GM12892 (cell line): ENCODE measurements at regions not wholly inside any gene's neighbourhood (a gene's known extent, or its start where the extent isn't known, plus 50 kb on each side); places are given as distances from the start of the nearest gene placed in this dataset.

Experiments used
- DNase-seq: peaks from one replicate; pipeline ENCODE4 v3.0.0; 2011; ENCODE audit not compliant: insufficient read length
- FAIRE-seq: peaks from 2 replicates; lab custom pipeline; 2011; peaks lifted over from hg19 to GRCh38; lab: Jason Lieb, UNC
- POLR2A ChIP-seq: IDR thresholded peaks from 2 replicates; pipeline ENCODE4 v1.6.1; 2011; ENCODE audit warnings: low read depth, low read length, control low read depth
- POLR2AphosphoS5 ChIP-seq: IDR thresholded peaks from 2 replicates; pipeline ENCODE4 v1.6.1; 2011; ENCODE audit warnings: low read depth, low read length, control low read depth
- TAF1 ChIP-seq: IDR thresholded peaks from 2 replicates; pipeline ENCODE4 v1.6.1; 2011; ENCODE audit warnings: low read depth, mild to moderate bottlenecking, control low read depth, low read length, borderline replicate concordance

GRCh38 chr10:120369856-120370276 lies 87.2 kb upstream of the PLPP4 start:
- FAIRE-seq (no peak), DNase-seq (no peak)
- TF ChIP-seq POLR2AphosphoS5, result no peak
- no peak for TF ChIP-seq POLR2A
- TF ChIP-seq TAF1, result no peak

GRCh38 chr10:120371856-120372255 lies 85.2 kb upstream of the PLPP4 start:
- no peak for FAIRE-seq
- TF ChIP-seq POLR2A (no peak), TAF1 (no peak), POLR2AphosphoS5 (no peak)

GRCh38 chr10:120372917-120373316 lies 84.1 kb upstream of the PLPP4 start:
- FAIRE-seq (no peak), DNase-seq (no peak)
- TF ChIP-seq POLR2A (no peak), POLR2AphosphoS5 (no peak), TAF1 (no peak)

More at GRCh38 chr10:120371856-120372255, 85.2 kb upstream of the PLPP4 start:
- DNase-seq, result no peak

- FAIRE-seq (no peak), DNase-seq (no peak)
- TF ChIP-seq POLR2A (no peak), TAF1 (no peak), POLR2AphosphoS5 (no peak)
These were observed 81.4 kb upstream of the PLPP4 start for GRCh38 chr10:120375666-120376065.

- FAIRE-seq, result no peak
- no peak for DNase-seq
- TF ChIP-seq POLR2AphosphoS5 (no peak), TAF1 (no peak), POLR2A (no peak)
These were observed 75.1 kb upstream of the PLPP4 start for GRCh38 chr10:120381931-120382330.

GRCh38 chr10:120382360-120382759 lies 74.7 kb upstream of the PLPP4 start:
- TF ChIP-seq POLR2AphosphoS5 (no peak), POLR2A (no peak), TAF1 (no peak)
- FAIRE-seq, result no peak
- no peak for DNase-seq

- no peak for DNase-seq
- no peak for FAIRE-seq
- TF ChIP-seq TAF1 (no peak), POLR2A (no peak), POLR2AphosphoS5 (no peak)
These were observed 71.0 kb upstream of the PLPP4 start for GRCh38 chr10:120385992-120386391.

- TF ChIP-seq POLR2A, result no peak
- no peak for TF ChIP-seq TAF1
- no peak for TF ChIP-seq POLR2AphosphoS5
- DNase-seq, result no peak
- FAIRE-seq, result no peak
These were observed 70.1 kb upstream of the PLPP4 start for GRCh38 chr10:120386896-120387295.

GRCh38 chr10:120387326-120387725 lies 69.7 kb upstream of the PLPP4 start:
- TF ChIP-seq POLR2A (no peak), POLR2AphosphoS5 (no peak), TAF1 (no peak)
- FAIRE-seq (no peak), DNase-seq (no peak)

- no peak for FAIRE-seq
- no peak for DNase-seq
- TF ChIP-seq POLR2A (no peak), TAF1 (no peak), POLR2AphosphoS5 (no peak)
These were observed 64.8 kb upstream of the PLPP4 start for GRCh38 chr10:120392245-120392644.

- DNase-seq (no peak), FAIRE-seq (no peak)
- no peak for TF ChIP-seq POLR2AphosphoS5
- TF ChIP-seq POLR2A, result no peak
- no peak for TF ChIP-seq TAF1
These were observed 64.4 kb upstream of the PLPP4 start for GRCh38 chr10:120392671-120393079.

GRCh38 chr10:120394446-120394845 lies 62.6 kb upstream of the PLPP4 start:
- DNase-seq (no peak), FAIRE-seq (no peak)
- TF ChIP-seq POLR2AphosphoS5, result no peak
- no peak for TF ChIP-seq POLR2A
- no peak for TF ChIP-seq TAF1
